Spleen (tissue), 11 donors: ENCODE measurements at regions not wholly inside any gene's neighbourhood (a gene's known extent, or its start where the extent isn't known, plus 50 kb on each side); places are given as distances from the start of the nearest gene placed in this dataset.

Source experiments
- DNase-seq: peaks from one replicate; pipeline ENCODE4 v3.0.0-alpha.2; 2020
- H3K27ac ChIP-seq, 8 donors: fragments of 200-600 bp; sonication (generic) in 7 of 8; 1 replicate in 4 of 8; 2 replicates in 4 of 8; pipeline versions ENCODE4 v1.5.0 to v1.8.0; 2016 to 2021; ENCODE audit warnings: inconsistent platforms in 4 of 8, mild to moderate bottlenecking in 4 of 8, moderate library complexity in 1 of 8
- H3K27me3 ChIP-seq, 7 donors: fragments of 200-600 bp; sonication (generic) in 6 of 7; replicated peaks in 1 of 7; 1 replicate in 4 of 7; 2 replicates in 3 of 7; pipeline versions ENCODE4 v1.5.0 to v1.8.0; 2016 to 2021; ENCODE audit warnings: inconsistent platforms in 3 of 7, mild to moderate bottlenecking in 1 of 7
- H3K36me3 ChIP-seq, 6 donors: fragments of 200-600 bp; sonication (generic) in 5 of 6; 1 replicate in 4 of 6; 2 replicates in 2 of 6; pipeline versions ENCODE4 v1.5.0 to v1.8.0; 2016 to 2021; ENCODE audit warnings: inconsistent platforms in 2 of 6
- H3K4me1 ChIP-seq, 6 donors: fragments of 200-600 bp; sonication (generic) in 5 of 6; 1 replicate in 3 of 6; 2 replicates in 3 of 6; pipeline versions ENCODE4 v1.5.0 to v1.8.0; 2016 to 2021; ENCODE audit warnings: inconsistent platforms in 3 of 6
- H3K4me3 ChIP-seq, 8 donors: fragments of 200-600 bp; sonication (generic) in 7 of 8; 1 replicate in 4 of 8; 2 replicates in 4 of 8; pipeline versions ENCODE4 v1.5.0 to v1.8.0; 2016 to 2021; ENCODE audit warnings: inconsistent platforms in 4 of 8, mild to moderate bottlenecking in 4 of 8, moderate library complexity in 2 of 8
- H3K9me3 ChIP-seq, 8 donors: fragments of 200-600 bp; sonication (generic) in 7 of 8; 1 replicate in 4 of 8; 2 replicates in 4 of 8; pipeline versions ENCODE4 v1.5.0 to v1.8.0; 2016 to 2021; ENCODE audit warnings: inconsistent platforms in 4 of 8
- CTCF ChIP-seq, 11 experiments: fragments of 200-600 bp in 7 of 11; fragments of 450-650 bp in 4 of 11; sonication (generic) in 4 of 11; IDR thresholded peaks in 8 of 11; conservative IDR thresholded peaks in 3 of 11; 1 replicate in 7 of 11; 2 replicates in 4 of 11; pipeline versions ENCODE4 v1.4.0 to v1.8.0; 2016 to 2021; ENCODE audit warnings: antibody characterized with exemption in 11 of 11, inconsistent platforms in 4 of 11, mild to moderate bottlenecking in 1 of 11
- POLR2A ChIP-seq, 3 donors: fragments of 450-650 bp; IDR thresholded peaks; one replicate each; pipeline ENCODE4 v1.5.1; 2017; ENCODE audit warnings: antibody characterized with exemption in 3 of 3, mild to moderate bottlenecking in 1 of 3
- POLR2AphosphoS5 ChIP-seq, 3 donors: sonication (generic); formaldehyde crosslinking; IDR thresholded peaks; one replicate each; pipeline ENCODE4 v1.5.1; 2017; ENCODE audit warnings: antibody characterized with exemption in 3 of 3
- WGBS, 5 donors: extraction: QIAGEN DNeasy Blood & Tissue Kit in 3 of 5; methylation state at CpG; one replicate each; pipeline versions ENCODE4 v1.1.5 to v1.1.7; 2013 to 2018; 5-methylcytosine and 5-hydroxymethylcytosine counted together
- intact Hi-C: fragments of 100-400 bp; cut with DNase I; formaldehyde crosslinking; loops from one replicate; pipeline ENCODE4 v1.15.0; 2023; ENCODE audit warnings: low total_unique reads
- donor health status: healthy with polysubstance abuse.
- donor health status: DM: no; HTN: no; CAD: no; lungs with moderate emphysema.
- donor health status: DM: no; HTN: no; CAD: no.
- donor health status: Bipolar disorder and iron deficiency.
- donor health status: healthy.
- donor health status: DM: no; HTN: no; CAD: no.
- donor health status: DM: yes; HTN: yes; CAD: no.

GRCh38 chr18:47425365-47425764 is 173.9 kb upstream of the SKOR2 start:
- DNase-seq: no peak
- Histone ChIP-seq H3K4me1 (no peaks in the 10 kb centered on the region), H3K9me3 (no peaks in the 10 kb centered on the region), H3K27ac (no peak overlapping the region), H3K36me3 (no peaks in the 10 kb centered on the region), H3K4me3 (no peak overlapping the region), H3K27me3 (no peaks in the 10 kb centered on the region)
- no peak for TF ChIP-seq POLR2A (IDR thresholded peaks at IDR 0.05)
- TF ChIP-seq CTCF (IDR thresholded peaks at IDR 0.05 in 8 of 11, conservative IDR thresholded peaks at IDR 0.05 in 3 of 11): no peak
- no peak for TF ChIP-seq POLR2AphosphoS5 (IDR thresholded peaks at IDR 0.05)
- WGBS, 5 donors: 80 to 91% (median 81%) methylated on average over 6 to 7 of the region's 7 CpGs
- intact Hi-C loops: no loop called here

GRCh38 chr18:47422524-47422923 is 171.1 kb upstream of the SKOR2 start:
- 61 to 72% (median 69%) methylated on average over 6 of the region's 6 CpGs for WGBS, 5 donors
- no peaks in the 10 kb centered on the region for H3K9me3 ChIP-seq
- intact Hi-C loops: no loop called here
- TF ChIP-seq CTCF (IDR thresholded peaks at IDR 0.05 in 8 of 11, conservative IDR thresholded peaks at IDR 0.05 in 3 of 11): no peak
- TF ChIP-seq POLR2AphosphoS5 (IDR thresholded peaks at IDR 0.05): no peak
- no peak for TF ChIP-seq POLR2A (IDR thresholded peaks at IDR 0.05)
- no peaks in the 10 kb centered on the region for H3K36me3 ChIP-seq
- H3K27ac ChIP-seq: no peak overlapping the region
- peaks cover 0 to 17% (median 0%) of the 10 kb centered on the region in 7 donors for H3K27me3 ChIP-seq
- no peak overlapping the region for H3K4me3 ChIP-seq
- DNase-seq: no peak
- H3K4me1 ChIP-seq: no peaks in the 10 kb centered on the region

GRCh38 chr18:47420130-47420529 is 168.7 kb upstream of the SKOR2 start:
- H3K27ac ChIP-seq: no peak overlapping the region
- no peaks in the 10 kb centered on the region for H3K36me3 ChIP-seq
- H3K27me3 ChIP-seq: peaks cover 0 to 40% (median 0%) of the 10 kb centered on the region in 7 donors
- no peak overlapping the region for H3K4me3 ChIP-seq
- no peak for TF ChIP-seq POLR2A (IDR thresholded peaks at IDR 0.05)
- no peak for DNase-seq
- intact Hi-C loops: no loop called here
- no peaks in the 10 kb centered on the region for H3K4me1 ChIP-seq
- 36 to 50% (median 43%) methylated on average over 4 of the region's 4 CpGs for WGBS, 5 donors
- no peaks in the 10 kb centered on the region for H3K9me3 ChIP-seq

GRCh38 chr18:47418746-47419145 is 167.3 kb upstream of the SKOR2 start:
- Histone ChIP-seq H3K27me3 (peaks cover 0 to 52% (median 0%) of the 10 kb centered on the region in 7 donors), H3K4me3 (no peak overlapping the region), H3K9me3 (no peaks in the 10 kb centered on the region), H3K27ac (no peak overlapping the region), H3K4me1 (no peaks in the 10 kb centered on the region), H3K36me3 (no peaks in the 10 kb centered on the region)
- intact Hi-C loops: no loop called here
- no peak for TF ChIP-seq CTCF (IDR thresholded peaks at IDR 0.05 in 8 of 11, conservative IDR thresholded peaks at IDR 0.05 in 3 of 11)
- TF ChIP-seq POLR2A (IDR thresholded peaks at IDR 0.05): no peak
- no peak for TF ChIP-seq POLR2AphosphoS5 (IDR thresholded peaks at IDR 0.05)
- DNase-seq: no peak
- WGBS, 5 donors: 51 to 65% (median 57%) methylated on average over 3 of the region's 3 CpGs

- WGBS, 5 donors: 52 to 70% (median 63%) methylated on average over 2 of the region's 2 CpGs
- H3K27me3 ChIP-seq: peaks cover 0 to 57% (median 0%) of the 10 kb centered on the region in 7 donors
These were observed 166.3 kb upstream of the SKOR2 start for GRCh38 chr18:47417807-47418206.

More at GRCh38 chr18:47417807-47418206, 166.3 kb upstream of the SKOR2 start:
- Histone ChIP-seq H3K9me3 (no peaks in the 10 kb centered on the region), H3K4me1 (no peaks in the 10 kb centered on the region), H3K4me3 (no peak overlapping the region), H3K36me3 (no peaks in the 10 kb centered on the region), H3K27ac (no peak overlapping the region)
- intact Hi-C loops: no loop called here
- TF ChIP-seq POLR2A (IDR thresholded peaks at IDR 0.05) (no peak), CTCF (IDR thresholded peaks at IDR 0.05 in 8 of 11, conservative IDR thresholded peaks at IDR 0.05 in 3 of 11) (no peak), POLR2AphosphoS5 (IDR thresholded peaks at IDR 0.05) (no peak)
- DNase-seq: no peak
